Stomach (tissue), 8 donors: ENCODE measurements at regions not wholly inside any gene's neighbourhood (a gene's known extent, or its start where the extent isn't known, plus 50 kb on each side); places are given as distances from the start of the nearest gene placed in this dataset.

Experiments
- DNase-seq, 2 donors: peaks; one replicate each; pipeline versions ENCODE4 v3.0.0 to v3.0.0-alpha.2; 2013 to 2019
- H3K27ac ChIP-seq, 5 donors: fragments of 200-600 bp in 4 of 5; sonication (generic) in 4 of 5; one replicate each; pipeline ENCODE4 v1.5.1; 2013 to 2019; ENCODE audit warnings: mild to moderate bottlenecking in 1 of 5, moderate library complexity in 1 of 5
- H3K27me3 ChIP-seq, 3 donors: fragments of 200-600 bp; sonication (generic); one replicate each; pipeline ENCODE4 v1.5.1; 2017 to 2019; ENCODE audit warnings: mixed run types in 1 of 3
- H3K36me3 ChIP-seq, 4 donors: fragments of 200-600 bp; sonication (generic); 1 replicate in 3 of 4; 2 replicates in 1 of 4; pipeline ENCODE4 v1.5.1; 2016 to 2019
- H3K4me1 ChIP-seq, 4 donors: fragments of 200-600 bp; sonication (generic); one replicate each; pipeline ENCODE4 v1.5.1; 2016 to 2019
- H3K4me3 ChIP-seq, 4 donors: fragments of 200-600 bp; sonication (generic) in 3 of 4; one replicate each; pipeline ENCODE4 v1.5.1; 2016 to 2019; ENCODE audit warnings: mild to moderate bottlenecking in 1 of 4
- H3K9me3 ChIP-seq, 4 donors: fragments of 200-600 bp; sonication (generic); one replicate each; pipeline ENCODE4 v1.5.1; 2016 to 2019
- EP300 ChIP-seq: sonication (generic); formaldehyde crosslinking; IDR thresholded peaks from one replicate; pipeline ENCODE4 v1.6.1; 2017; ENCODE audit warnings: antibody characterized with exemption
- POLR2A ChIP-seq, 4 donors: fragments of 450-650 bp; IDR thresholded peaks; one replicate each; pipeline ENCODE4 v1.6.1; 2016; ENCODE audit warnings: antibody characterized with exemption in 4 of 4, control low read depth in 2 of 4, mild to moderate bottlenecking in 1 of 4, moderate library complexity in 1 of 4
- POLR2AphosphoS5 ChIP-seq, 3 donors: sonication (generic); formaldehyde crosslinking; IDR thresholded peaks; one replicate each; pipeline ENCODE4 v1.6.1; 2016; ENCODE audit warnings: antibody characterized with exemption in 3 of 3
- WGBS, 5 donors: extraction: QIAGEN DNeasy Blood & Tissue Kit in 3 of 5; methylation state at CpG; one replicate each; pipeline versions ENCODE4 v1.1.5 to v1.1.7; 2013 to 2018; 5-methylcytosine and 5-hydroxymethylcytosine counted together
- intact Hi-C: fragments of 100-400 bp; cut with DNase I; formaldehyde crosslinking; loops from one replicate; pipeline ENCODE4 v1.15.1; 2023; ENCODE audit warnings: low total_unique reads
- TF ChIP-seq, protein P1 (sequence below), 7 experiments: fragments of 450-650 bp in 4 of 7; fragments of 200-600 bp in 3 of 7; sonication (generic) in 3 of 7; IDR thresholded peaks; one replicate each; pipeline ENCODE4 v1.5.1; 2016 to 2019; ENCODE audit warnings: antibody characterized with exemption in 7 of 7, control low read depth in 2 of 7, mild to moderate bottlenecking in 1 of 7
- donor health status: healthy with polysubstance abuse.
- donor health status: Bipolar disorder and iron deficiency.
- donor health status: healthy.

- Histone ChIP-seq H3K27ac (no peak overlapping the region), H3K36me3 (no peaks in the 10 kb centered on the region), H3K27me3 (no peaks in the 10 kb centered on the region), H3K4me1 (peaks cover 0 to 5% (median 0%) of the 10 kb centered on the region in 4 donors), H3K9me3 (no peaks in the 10 kb centered on the region), H3K4me3 (no peak overlapping the region)
- DNase-seq = no peak
- no peak for TF ChIP-seq POLR2AphosphoS5 (IDR thresholded peaks at IDR 0.05)
- no peak for TF ChIP-seq POLR2A (IDR thresholded peaks at IDR 0.05)
- TF ChIP-seq, protein P1, sequence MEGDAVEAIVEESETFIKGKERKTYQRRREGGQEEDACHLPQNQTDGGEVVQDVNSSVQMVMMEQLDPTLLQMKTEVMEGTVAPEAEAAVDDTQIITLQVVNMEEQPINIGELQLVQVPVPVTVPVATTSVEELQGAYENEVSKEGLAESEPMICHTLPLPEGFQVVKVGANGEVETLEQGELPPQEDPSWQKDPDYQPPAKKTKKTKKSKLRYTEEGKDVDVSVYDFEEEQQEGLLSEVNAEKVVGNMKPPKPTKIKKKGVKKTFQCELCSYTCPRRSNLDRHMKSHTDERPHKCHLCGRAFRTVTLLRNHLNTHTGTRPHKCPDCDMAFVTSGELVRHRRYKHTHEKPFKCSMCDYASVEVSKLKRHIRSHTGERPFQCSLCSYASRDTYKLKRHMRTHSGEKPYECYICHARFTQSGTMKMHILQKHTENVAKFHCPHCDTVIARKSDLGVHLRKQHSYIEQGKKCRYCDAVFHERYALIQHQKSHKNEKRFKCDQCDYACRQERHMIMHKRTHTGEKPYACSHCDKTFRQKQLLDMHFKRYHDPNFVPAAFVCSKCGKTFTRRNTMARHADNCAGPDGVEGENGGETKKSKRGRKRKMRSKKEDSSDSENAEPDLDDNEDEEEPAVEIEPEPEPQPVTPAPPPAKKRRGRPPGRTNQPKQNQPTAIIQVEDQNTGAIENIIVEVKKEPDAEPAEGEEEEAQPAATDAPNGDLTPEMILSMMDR (IDR thresholded peaks at IDR 0.05) = no peak
- TF ChIP-seq EP300 = no peak
- 69 to 82% (median 73%) methylated on average over 7 of the region's 7 CpGs for WGBS, 5 donors
- intact Hi-C loops = no loop called here
Observed at GRCh38 chr14:53810221-53810620, 146.4 kb downstream of the BMP4 start.

GRCh38 chr14:53808042-53808441 is 148.6 kb downstream of the BMP4 start:
- no peak for DNase-seq
- H3K4me3 ChIP-seq = no peak overlapping the region

GRCh38 chr14:53807542-53807941 is 149.1 kb downstream of the BMP4 start:
- WGBS, 5 donors = 29 to 48% (median 42%) methylated on average over 3 of the region's 3 CpGs
- peaks cover 0 to 5% (median 0%) of the 10 kb centered on the region in 4 donors for H3K4me1 ChIP-seq
- no peaks in the 10 kb centered on the region for H3K9me3 ChIP-seq
- H3K27ac ChIP-seq = no peak overlapping the region
- no peaks in the 10 kb centered on the region for H3K36me3 ChIP-seq
- peak in 1 of 2 donors; percentile 20 for DNase-seq
- no peak overlapping the region for H3K4me3 ChIP-seq
- no peak for TF ChIP-seq POLR2AphosphoS5 (IDR thresholded peaks at IDR 0.05)
- TF ChIP-seq, protein P1 (IDR thresholded peaks at IDR 0.05) = no peak
- TF ChIP-seq POLR2A (IDR thresholded peaks at IDR 0.05) = no peak
- no peak for TF ChIP-seq EP300
- intact Hi-C loops = no loop called here
- no peaks in the 10 kb centered on the region for H3K27me3 ChIP-seq

More at GRCh38 chr14:53808042-53808441, 148.6 kb downstream of the BMP4 start:
- peaks cover 0 to 5% (median 0%) of the 10 kb centered on the region in 4 donors for H3K4me1 ChIP-seq
- no peaks in the 10 kb centered on the region for H3K9me3 ChIP-seq
- TF ChIP-seq, protein P1 (IDR thresholded peaks at IDR 0.05) = no peak
- TF ChIP-seq POLR2AphosphoS5 (IDR thresholded peaks at IDR 0.05) = no peak
- H3K27ac ChIP-seq = no peak overlapping the region
- H3K27me3 ChIP-seq = no peaks in the 10 kb centered on the region
- no peaks in the 10 kb centered on the region for H3K36me3 ChIP-seq
- intact Hi-C loops = no loop called here

- no peak for TF ChIP-seq POLR2AphosphoS5 (IDR thresholded peaks at IDR 0.05)
- no peak for TF ChIP-seq EP300
- TF ChIP-seq, protein P1 (IDR thresholded peaks at IDR 0.05) = no peak
- no peak for TF ChIP-seq POLR2A (IDR thresholded peaks at IDR 0.05)
- intact Hi-C loops = no loop called here
- Histone ChIP-seq H3K9me3 (no peaks in the 10 kb centered on the region), H3K36me3 (no peaks in the 10 kb centered on the region), H3K4me1 (peaks cover 0 to 5% (median 0%) of the 10 kb centered on the region in 4 donors), H3K4me3 (no peak overlapping the region), H3K27ac (no peak overlapping the region), H3K27me3 (no peaks in the 10 kb centered on the region)
- 70 to 88% (median 75%) methylated on average over 2 of the region's 2 CpGs for WGBS, 5 donors
- DNase-seq = no peak
Observed at GRCh38 chr14:53807108-53807507, 149.5 kb downstream of the BMP4 start.
